AG04449 (cell line): ENCODE measurements at regions not wholly inside any gene's neighbourhood (a gene's known extent, or its start where the extent isn't known, plus 50 kb on each side); places are given as distances from the start of the nearest gene placed in this dataset.

Source experiments
- CTCF ChIA-PET: fragments of 350-600 bp; formaldehyde crosslinking; extraction: SDS; loops from one replicate; lab custom pipeline; 2021; ENCODE audit warnings: antibody characterized with exemption; lab: Yijun Ruan, JAX
- POLR2A ChIA-PET: fragments of 400-600, 350-600 bp; formaldehyde crosslinking; extraction: SDS; loops from one replicate; lab custom pipeline; 2020; ENCODE audit warnings: antibody characterized with exemption, inconsistent platforms; lab: Yijun Ruan, JAX
- DNase-seq: peaks from one replicate; pipeline ENCODE4 v3.0.0-alpha.2; 2010; ENCODE audit warnings: low read depth, low spot score
- H3K4me3 ChIP-seq: 2 replicates; pipeline ENCODE4 v1.5.1; 2011; ENCODE audit warnings: low read depth, mild to moderate bottlenecking, control low read depth, low read length
- TF ChIP-seq, protein P1 (sequence below): IDR thresholded peaks from one replicate; pipeline ENCODE4 v1.5.1; 2011; ENCODE audit warnings: mild to moderate bottlenecking, moderate library complexity, low read length, control low read depth, inconsistent platforms; ENCODE audit not compliant: insufficient read depth; ENCODE audit errors: missing control alignments

DNA sequence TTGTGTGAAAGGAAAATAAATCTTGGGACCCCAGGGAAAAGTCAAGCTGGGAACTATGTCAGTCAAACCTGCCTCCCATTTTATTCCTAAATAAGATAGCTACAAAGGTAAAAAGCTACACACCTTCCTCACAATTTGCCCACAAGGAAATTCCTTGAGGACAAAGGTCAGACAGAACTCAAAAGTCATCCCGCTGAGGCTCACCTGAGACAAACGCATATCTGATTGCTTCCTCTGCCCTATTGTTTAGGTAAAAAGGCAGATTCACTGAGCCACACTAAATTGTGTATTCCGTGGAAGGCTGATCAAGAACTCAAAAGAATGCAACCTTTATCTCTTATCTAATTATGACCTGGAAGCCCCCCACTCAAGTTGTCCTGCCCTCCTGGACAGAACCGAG is 58.7 kb upstream of the MAML3 start:
- no peak for DNase-seq
- POLR2A ChIA-PET = no interaction called here
- CTCF ChIA-PET = interaction anchor here (1.0 to 1.1 kb wide), 3 partner anchors 10 to 40 kb away, joined by 3 read pairs; no protein-coding TSS in a partner anchor
- no peak overlapping the region for H3K4me3 ChIP-seq
- TF ChIP-seq, protein P1, sequence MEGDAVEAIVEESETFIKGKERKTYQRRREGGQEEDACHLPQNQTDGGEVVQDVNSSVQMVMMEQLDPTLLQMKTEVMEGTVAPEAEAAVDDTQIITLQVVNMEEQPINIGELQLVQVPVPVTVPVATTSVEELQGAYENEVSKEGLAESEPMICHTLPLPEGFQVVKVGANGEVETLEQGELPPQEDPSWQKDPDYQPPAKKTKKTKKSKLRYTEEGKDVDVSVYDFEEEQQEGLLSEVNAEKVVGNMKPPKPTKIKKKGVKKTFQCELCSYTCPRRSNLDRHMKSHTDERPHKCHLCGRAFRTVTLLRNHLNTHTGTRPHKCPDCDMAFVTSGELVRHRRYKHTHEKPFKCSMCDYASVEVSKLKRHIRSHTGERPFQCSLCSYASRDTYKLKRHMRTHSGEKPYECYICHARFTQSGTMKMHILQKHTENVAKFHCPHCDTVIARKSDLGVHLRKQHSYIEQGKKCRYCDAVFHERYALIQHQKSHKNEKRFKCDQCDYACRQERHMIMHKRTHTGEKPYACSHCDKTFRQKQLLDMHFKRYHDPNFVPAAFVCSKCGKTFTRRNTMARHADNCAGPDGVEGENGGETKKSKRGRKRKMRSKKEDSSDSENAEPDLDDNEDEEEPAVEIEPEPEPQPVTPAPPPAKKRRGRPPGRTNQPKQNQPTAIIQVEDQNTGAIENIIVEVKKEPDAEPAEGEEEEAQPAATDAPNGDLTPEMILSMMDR = no peak

DNA sequence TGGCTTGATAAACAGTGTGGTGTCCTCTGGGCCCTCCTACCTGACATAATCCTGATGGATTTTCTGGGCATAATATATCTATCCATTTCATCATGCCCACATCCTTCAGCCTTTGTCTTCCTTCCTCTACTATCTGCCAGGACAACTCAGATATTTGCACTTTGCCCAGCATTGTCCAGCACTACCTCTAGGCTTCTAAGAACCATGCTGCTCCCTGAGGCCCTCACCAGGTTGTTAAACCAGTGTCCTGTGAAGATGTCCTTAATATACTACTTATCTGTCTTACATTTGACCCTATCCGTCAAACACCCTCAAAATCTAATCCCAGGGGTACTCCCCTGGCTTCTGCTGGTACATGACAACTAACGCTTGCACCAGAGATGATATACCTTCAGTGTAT is 58.2 kb upstream of the MAML3 start:
- H3K4me3 ChIP-seq = no peak overlapping the region
- DNase-seq = no peak
- ChIA-PET POLR2A (no interaction called here), CTCF (interaction anchor here (1.1 kb wide), 1 partner anchor 10 kb away, joined by 3 read pairs; no protein-coding TSS in a partner anchor)
- TF ChIP-seq, protein P1 = no peak

DNA sequence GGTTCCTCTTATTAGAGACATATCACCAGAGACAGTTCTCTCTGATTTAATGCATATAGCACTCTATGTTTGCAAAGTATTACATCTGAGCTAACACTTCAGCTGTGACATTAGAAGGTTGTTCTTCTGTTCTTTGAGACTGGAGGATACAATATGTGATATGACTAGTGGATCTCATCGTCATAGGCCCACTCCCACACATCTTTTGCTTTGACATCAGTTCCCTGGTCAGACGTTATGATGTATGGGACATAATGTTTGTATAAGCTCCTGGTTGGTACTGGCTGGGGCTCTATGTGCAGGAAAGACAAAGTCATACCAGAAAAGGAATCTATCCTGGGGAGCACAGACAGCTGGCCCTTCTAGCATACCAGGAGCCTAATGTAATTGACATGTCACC is 57.7 kb upstream of the MAML3 start:
- POLR2A ChIA-PET = no interaction called here
- TF ChIP-seq, protein P1 = no peak
- CTCF ChIA-PET = interaction anchor here (1.1 kb wide), 1 partner anchor 11 kb away, joined by 3 read pairs; no protein-coding TSS in a partner anchor
- no peak overlapping the region for H3K4me3 ChIP-seq
- no peak for DNase-seq

DNA sequence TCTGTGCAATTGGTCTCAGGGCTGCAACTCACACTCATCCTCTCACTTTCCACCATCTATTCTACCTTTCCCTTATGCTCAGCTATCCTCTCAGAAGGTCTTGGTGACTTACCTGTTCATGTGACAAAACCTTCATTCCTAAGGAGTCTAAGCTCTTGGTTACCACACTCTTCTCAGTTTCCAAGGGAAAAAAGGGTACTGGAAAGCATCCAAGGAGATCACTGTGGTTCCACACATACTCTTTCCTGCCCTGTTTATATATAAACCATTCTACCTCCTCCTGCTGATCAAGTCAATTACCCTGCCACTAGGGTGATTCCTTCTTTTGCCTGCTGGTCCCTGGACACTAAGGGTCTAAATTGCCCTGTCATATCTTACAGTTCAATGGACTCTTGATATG is 57.2 kb upstream of the MAML3 start:
- ChIA-PET POLR2A (no interaction called here), CTCF (interaction anchor here (1.1 kb wide), 1 partner anchor 11 kb away, joined by 3 read pairs; no protein-coding TSS in a partner anchor)
- TF ChIP-seq, protein P1 = no peak
- DNase-seq = no peak
- H3K4me3 ChIP-seq = no peak overlapping the region

DNA sequence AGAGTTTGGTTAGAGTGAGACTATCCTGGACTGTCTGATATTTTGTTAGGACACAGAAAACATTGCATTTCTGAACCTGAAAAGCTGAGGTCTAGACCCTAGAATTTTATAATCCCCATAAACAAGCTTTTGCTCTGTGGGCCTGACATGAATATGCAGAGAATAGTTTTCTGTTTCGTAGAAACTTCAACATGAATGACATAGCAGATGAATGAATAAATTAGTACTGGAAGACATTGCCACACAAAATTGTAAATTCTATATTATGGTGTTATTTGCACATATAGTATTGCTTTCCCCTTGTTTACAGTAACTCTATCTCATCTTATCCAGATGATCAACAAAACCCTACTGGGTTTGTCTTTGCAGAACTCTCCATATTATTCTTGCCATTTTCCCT is 54.9 kb upstream of the MAML3 start:
- POLR2A ChIA-PET = no interaction called here
- H3K4me3 ChIP-seq = no peak overlapping the region
- CTCF ChIA-PET = interaction anchor here (1.0 kb wide), 1 partner anchor 15 kb away, joined by 3 read pairs; no protein-coding TSS in a partner anchor
- TF ChIP-seq, protein P1 = no peak
- DNase-seq = no peak
